Upper lobe of left lung (tissue), 6 donors: ENCODE measurements at regions not wholly inside any gene's neighbourhood (a gene's known extent, or its start where the extent isn't known, plus 50 kb on each side); places are given as distances from the start of the nearest gene placed in this dataset.

Source experiments
- ATAC-seq, 2 donors: fragments of 200-7000 bp; cut with Tn5 transposase; one replicate each; pipeline ENCODE4 v1.9.1; 2022; ENCODE audit warnings: mild to moderate bottlenecking in 2 of 2, moderate library complexity in 2 of 2; ENCODE audit not compliant: low FRiP score in 2 of 2
- DNase-seq, 2 donors: peaks; one replicate each; pipeline ENCODE4 v3.0.0-alpha.2; 2019 to 2020
- H3K27ac ChIP-seq, 4 donors: fragments of 200-600 bp; sonication (generic); one replicate each; pipeline ENCODE4 v1.5.1; 2016 to 2019
- H3K27me3 ChIP-seq, 4 donors: fragments of 200-600 bp; sonication (generic); one replicate each; pipeline ENCODE4 v1.5.1; 2017 to 2019
- H3K36me3 ChIP-seq, 4 donors: fragments of 200-600 bp; sonication (generic); one replicate each; pipeline ENCODE4 v1.5.1; 2016 to 2019
- H3K4me1 ChIP-seq, 4 donors: fragments of 200-600 bp; sonication (generic); one replicate each; pipeline ENCODE4 v1.5.1; 2018 to 2019
- H3K4me3 ChIP-seq, 4 donors: fragments of 200-600 bp; sonication (generic); one replicate each; pipeline ENCODE4 v1.5.1; 2017 to 2019; ENCODE audit warnings: mild to moderate bottlenecking in 2 of 4, moderate library complexity in 1 of 4
- H3K9me3 ChIP-seq, 4 donors: fragments of 200-600 bp; sonication (generic); one replicate each; pipeline ENCODE4 v1.5.1; 2018 to 2019
- CTCF ChIP-seq, 6 experiments: fragments of 450-650 bp in 4 of 6; fragments of 200-600 bp in 2 of 6; sonication (generic) in 2 of 6; IDR thresholded peaks; one replicate each; pipeline ENCODE4 v1.5.1; 2016 to 2019; ENCODE audit warnings: antibody characterized with exemption in 6 of 6
- EP300 ChIP-seq, 4 donors: sonication (generic); formaldehyde crosslinking; IDR thresholded peaks; one replicate each; pipeline ENCODE4 v1.5.1; 2017; ENCODE audit warnings: antibody characterized with exemption in 4 of 4, control low read depth in 2 of 4
- POLR2A ChIP-seq, 4 donors: fragments of 450-650 bp; IDR thresholded peaks; one replicate each; pipeline ENCODE4 v1.5.1; 2016 to 2017; ENCODE audit warnings: antibody characterized with exemption in 4 of 4, mild to moderate bottlenecking in 2 of 4
- POLR2AphosphoS5 ChIP-seq, 2 donors: sonication (generic); formaldehyde crosslinking; IDR thresholded peaks; one replicate each; pipeline ENCODE4 v1.5.1; 2017; ENCODE audit warnings: antibody characterized with exemption in 2 of 2
- WGBS, 2 donors: methylation state at CpG; one replicate each; pipeline ENCODE4 v1.1.5; 2017 to 2018; 5-methylcytosine and 5-hydroxymethylcytosine counted together
- donor health status: DM: no; HTN: no; CAD: no; lungs with moderate emphysema.
- donor health status: DM: no; HTN: yes; CAD: no; lungs with severe emphysema.

GRCh38 chr6:119902681-119903080, 553.1 kb upstream of the MAN1A1 start:
- H3K4me1 ChIP-seq, result no peaks in the 10 kb centered on the region
- no peak for DNase-seq

GRCh38 chr6:119896806-119897205, 547.2 kb upstream of the MAN1A1 start:
- WGBS, 2 donors, result 79 to 87% methylated on average over 1 of the region's 1 CpG
- Histone ChIP-seq H3K4me1 (no peaks in the 10 kb centered on the region), H3K4me3 (no peak overlapping the region), H3K9me3 (no peaks in the 10 kb centered on the region), H3K27me3 (no peaks in the 10 kb centered on the region), H3K27ac (no peak overlapping the region), H3K36me3 (no peaks in the 10 kb centered on the region)
- ATAC-seq (no peak), DNase-seq (no peak)
- TF ChIP-seq CTCF (IDR thresholded peaks at IDR 0.05) (no peak), POLR2AphosphoS5 (IDR thresholded peaks at IDR 0.05) (no peak), POLR2A (IDR thresholded peaks at IDR 0.05) (no peak), EP300 (IDR thresholded peaks at IDR 0.05) (no peak)

More at GRCh38 chr6:119902681-119903080, 553.1 kb upstream of the MAN1A1 start:
- WGBS, 2 donors, result 57 to 71% methylated on average over 1 of the region's 1 CpG
- Histone ChIP-seq H3K4me3 (no peak overlapping the region), H3K27me3 (no peaks in the 10 kb centered on the region), H3K9me3 (no peaks in the 10 kb centered on the region), H3K27ac (no peak overlapping the region), H3K36me3 (no peaks in the 10 kb centered on the region)
- TF ChIP-seq CTCF (IDR thresholded peaks at IDR 0.05), result no peak
- no peak for TF ChIP-seq EP300 (IDR thresholded peaks at IDR 0.05)
- TF ChIP-seq POLR2A (IDR thresholded peaks at IDR 0.05), result no peak
- no peak for TF ChIP-seq POLR2AphosphoS5 (IDR thresholded peaks at IDR 0.05)
- ATAC-seq, result no peak

GRCh38 chr6:119895626-119896025, 546.1 kb upstream of the MAN1A1 start:
- WGBS, 2 donors, result 64 to 70% methylated on average over 2 of the region's 2 CpGs
- no peak overlapping the region for H3K27ac ChIP-seq
- H3K36me3 ChIP-seq, result no peaks in the 10 kb centered on the region
- TF ChIP-seq EP300 (IDR thresholded peaks at IDR 0.05) (no peak), POLR2AphosphoS5 (IDR thresholded peaks at IDR 0.05) (no peak)
- ATAC-seq (no peak), DNase-seq (no peak)
- H3K9me3 ChIP-seq, result no peaks in the 10 kb centered on the region
- H3K4me3 ChIP-seq, result no peak overlapping the region
- H3K4me1 ChIP-seq, result no peaks in the 10 kb centered on the region
- H3K27me3 ChIP-seq, result no peaks in the 10 kb centered on the region

- DNase-seq (no peak), ATAC-seq (no peak)
- TF ChIP-seq CTCF (IDR thresholded peaks at IDR 0.05) (no peak), POLR2AphosphoS5 (IDR thresholded peaks at IDR 0.05) (no peak), EP300 (IDR thresholded peaks at IDR 0.05) (no peak), POLR2A (IDR thresholded peaks at IDR 0.05) (no peak)
- H3K36me3 ChIP-seq, result no peaks in the 10 kb centered on the region
- no peaks in the 10 kb centered on the region for H3K27me3 ChIP-seq
- no peak overlapping the region for H3K27ac ChIP-seq
- no peaks in the 10 kb centered on the region for H3K4me1 ChIP-seq
- H3K4me3 ChIP-seq, result no peak overlapping the region
- no peaks in the 10 kb centered on the region for H3K9me3 ChIP-seq
Measured at GRCh38 chr6:119894811-119895210, 545.2 kb upstream of the MAN1A1 start.

- Histone ChIP-seq H3K4me3 (no peak overlapping the region), H3K9me3 (no peaks in the 10 kb centered on the region), H3K27me3 (no peaks in the 10 kb centered on the region), H3K4me1 (no peaks in the 10 kb centered on the region), H3K36me3 (no peaks in the 10 kb centered on the region), H3K27ac (no peak overlapping the region)
- no peak for TF ChIP-seq EP300 (IDR thresholded peaks at IDR 0.05)
- no peak for TF ChIP-seq CTCF (IDR thresholded peaks at IDR 0.05)
- no peak for TF ChIP-seq POLR2AphosphoS5 (IDR thresholded peaks at IDR 0.05)
- DNase-seq, result no peak
- WGBS, 2 donors, result 91% methylated on average over 4 of the region's 4 CpGs
- ATAC-seq, result no peak
Measured at GRCh38 chr6:119891644-119892043, 542.1 kb upstream of the MAN1A1 start.
